ENCODE measurements at regions not wholly inside any gene's neighbourhood (a gene's known extent, or its start where the extent isn't known, plus 50 kb on each side); places are given as distances from the start of the nearest gene placed in this dataset.

DNA sequence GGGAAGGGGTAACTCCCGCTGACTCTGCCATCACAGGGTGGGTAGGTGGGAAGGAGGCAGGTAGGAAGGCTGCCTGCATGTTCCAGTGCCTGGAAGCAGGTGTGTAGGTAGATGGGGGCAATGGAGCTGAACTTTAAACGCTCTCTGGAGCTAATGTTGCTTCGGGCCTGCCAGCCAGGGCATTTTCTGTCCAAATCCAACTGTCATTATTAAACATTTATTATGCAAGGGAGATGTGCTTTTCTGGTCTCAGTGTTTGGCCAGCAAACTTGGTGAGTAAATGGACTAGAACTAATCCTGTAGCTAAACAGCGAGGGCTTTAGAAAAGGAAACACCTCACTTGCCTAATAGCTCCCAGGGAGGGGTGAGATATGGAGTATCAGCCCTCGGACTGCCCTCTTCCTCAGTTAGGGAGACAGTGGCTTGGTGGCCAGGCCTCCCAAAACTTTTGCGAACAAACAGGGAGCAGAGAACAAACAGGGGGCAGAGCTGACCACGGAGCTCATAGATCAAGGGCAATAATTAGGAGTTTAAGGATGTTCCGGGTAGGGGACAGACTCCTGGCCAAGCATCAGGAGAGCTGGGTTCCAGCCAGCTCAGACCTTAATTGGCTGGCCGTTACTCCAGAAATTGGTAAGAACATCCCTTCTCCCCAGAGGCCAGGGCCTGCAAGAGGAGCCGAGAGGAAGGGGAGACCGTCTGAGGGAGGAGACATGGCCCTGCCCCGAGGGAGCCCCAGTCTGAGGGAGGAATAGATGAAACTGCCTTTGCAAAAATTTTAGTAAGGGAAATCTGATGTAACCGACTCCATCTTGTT lies 131.1 kb downstream of the VEGFA start:
- Histone ChIP-seq H3K27ac (ENCODE audit: low read depth in 1 of 2, low read length in 1 of 2) (no peak overlapping the region), H3K27me3 (ENCODE audit: control insufficient read depth in 2 of 2, insufficient read depth in 1 of 2, low read length in 1 of 2) (no peaks in the 10 kb centered on the region)

DNA sequence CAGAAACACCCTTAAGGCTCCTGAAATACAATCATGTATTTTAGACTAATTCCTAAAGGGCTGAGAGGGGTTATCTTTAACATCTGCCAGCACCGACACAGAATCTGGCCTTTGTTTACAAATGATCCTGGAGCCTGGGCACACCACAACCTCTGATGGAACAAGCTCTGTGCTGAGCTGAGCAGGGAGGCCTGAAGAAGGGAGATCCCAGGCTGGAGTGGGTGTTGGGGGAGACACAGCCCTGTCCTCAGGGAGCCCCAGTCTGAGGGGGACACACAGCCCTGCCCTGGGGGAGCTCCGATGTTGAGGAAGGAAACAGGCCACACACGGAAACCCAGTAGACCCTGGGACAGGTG lies 130.5 kb downstream of the VEGFA start:
- Histone ChIP-seq H3K36me3 (ENCODE audit: control insufficient read depth in 2 of 2, insufficient read depth in 2 of 2, low read length in 1 of 2) (no peaks in the 10 kb centered on the region), H3K27ac (ENCODE audit: low read depth in 1 of 2, low read length in 1 of 2) (no peak overlapping the region), H3K27me3 (ENCODE audit: control insufficient read depth in 2 of 2, insufficient read depth in 1 of 2, low read length in 1 of 2) (no peaks in the 10 kb centered on the region), H3K9me3 (ENCODE audit: control insufficient read depth in 2 of 2, insufficient read depth in 1 of 2, low read length in 1 of 2) (peaks cover 0 to 3% of the 10 kb centered on the region in 2 donors), H3K4me1 (ENCODE audit: control insufficient read depth in 2 of 2, insufficient read depth in 2 of 2, low read length in 2 of 2) (peaks cover 0 to 8% of the 10 kb centered on the region in 2 donors), H3K4me3 (ENCODE audit: low read length in 2 of 2) (no peak overlapping the region)
- WGBS, result 91% methylated on average over 3 of the region's 3 CpGs
- no peak for DNase-seq (ENCODE audit: low read depth in 6 of 9, low spot score in 9 of 9)

More for the DNA sequence above, 131.1 kb downstream of the VEGFA start:
- H3K4me1 ChIP-seq (ENCODE audit: control insufficient read depth in 2 of 2, insufficient read depth in 2 of 2, low read length in 2 of 2), result peaks cover 0 to 8% of the 10 kb centered on the region in 2 donors
- DNase-seq (ENCODE audit: low read depth in 6 of 9, low spot score in 9 of 9), result no peak
- no peak overlapping the region for H3K4me3 ChIP-seq (ENCODE audit: low read length in 2 of 2)
- peaks cover 0 to 3% of the 10 kb centered on the region in 2 donors for H3K9me3 ChIP-seq (ENCODE audit: control insufficient read depth in 2 of 2, insufficient read depth in 1 of 2, low read length in 1 of 2)
- H3K36me3 ChIP-seq (ENCODE audit: control insufficient read depth in 2 of 2, insufficient read depth in 2 of 2, low read length in 1 of 2), result no peaks in the 10 kb centered on the region
- whole genome bisulfite sequencing, result 94% methylated on average over 13 of the region's 13 CpGs

DNA sequence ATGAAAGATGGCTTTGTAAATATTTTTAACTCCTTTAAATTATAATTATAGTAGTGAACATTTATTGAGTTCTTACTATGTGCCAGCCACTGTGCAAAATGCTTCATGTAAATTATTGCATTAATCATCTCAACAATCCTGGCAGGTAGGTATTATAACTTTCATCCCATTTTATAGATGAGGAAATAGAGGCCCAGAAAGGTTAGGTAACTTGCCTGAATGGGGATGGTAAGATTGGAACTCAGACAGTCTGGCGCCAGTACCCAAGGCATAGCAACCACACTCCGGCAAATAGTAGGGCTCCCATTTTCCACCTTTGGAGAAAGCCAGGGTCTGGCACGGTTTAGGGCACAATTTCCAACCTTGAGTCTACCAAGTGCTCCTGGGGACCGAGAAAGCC lies 129.8 kb downstream of the VEGFA start:
- H3K27ac ChIP-seq (ENCODE audit: low read depth in 1 of 2, low read length in 1 of 2), result no peak overlapping the region
- H3K36me3 ChIP-seq (ENCODE audit: control insufficient read depth in 2 of 2, insufficient read depth in 2 of 2, low read length in 1 of 2), result no peaks in the 10 kb centered on the region
- WGBS, result 97% methylated on average over 4 of the region's 4 CpGs
- no peak for DNase-seq (ENCODE audit: low read depth in 6 of 9, low spot score in 9 of 9)
- peaks cover 0 to 8% of the 10 kb centered on the region in 2 donors for H3K4me1 ChIP-seq (ENCODE audit: control insufficient read depth in 2 of 2, insufficient read depth in 2 of 2, low read length in 2 of 2)
- no peaks in the 10 kb centered on the region for H3K27me3 ChIP-seq (ENCODE audit: control insufficient read depth in 2 of 2, insufficient read depth in 1 of 2, low read length in 1 of 2)
- H3K4me3 ChIP-seq (ENCODE audit: low read length in 2 of 2), result no peak overlapping the region
- peaks cover 0 to 3% of the 10 kb centered on the region in 2 donors for H3K9me3 ChIP-seq (ENCODE audit: control insufficient read depth in 2 of 2, insufficient read depth in 1 of 2, low read length in 1 of 2)

DNA sequence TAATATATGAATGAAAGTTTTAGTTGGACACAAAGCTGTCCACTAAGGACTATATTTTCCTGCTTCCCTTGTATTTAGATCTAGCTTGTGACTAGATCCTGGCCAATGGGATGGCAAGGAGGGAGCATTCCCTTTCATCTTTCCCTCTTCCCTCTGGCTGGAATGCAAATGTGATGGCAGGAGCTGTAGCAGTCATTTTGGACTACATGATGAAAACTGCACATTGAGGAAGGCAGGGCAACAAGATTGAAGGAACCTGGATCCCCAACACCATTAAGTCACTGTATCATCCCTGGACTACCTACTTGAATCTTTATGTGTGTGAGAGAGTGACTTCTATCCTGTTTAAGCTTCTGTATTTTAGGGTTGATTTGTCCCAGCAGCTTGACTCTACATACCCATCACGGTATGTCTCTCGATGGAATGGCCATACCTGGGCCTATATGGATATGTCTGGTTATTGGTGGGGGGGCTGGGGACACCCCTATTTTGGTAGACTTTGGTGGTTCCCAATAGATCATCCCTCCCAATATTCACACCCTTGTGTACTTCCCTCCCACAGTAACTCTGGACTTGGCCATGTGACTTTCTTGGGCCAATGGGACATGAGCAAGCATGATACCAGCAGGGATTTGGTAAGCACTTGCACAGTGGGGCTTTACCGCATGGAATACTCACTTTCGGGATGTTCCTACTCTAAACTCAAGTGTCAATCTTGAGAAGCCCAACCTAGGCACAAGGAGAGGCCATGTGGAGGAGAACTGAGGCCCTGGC lies 128.5 kb downstream of the VEGFA start:
- Histone ChIP-seq H3K9me3 (ENCODE audit: control insufficient read depth in 2 of 2, insufficient read depth in 1 of 2, low read length in 1 of 2) (peaks cover 0 to 3% of the 10 kb centered on the region in 2 donors), H3K27me3 (ENCODE audit: control insufficient read depth in 2 of 2, insufficient read depth in 1 of 2, low read length in 1 of 2) (no peaks in the 10 kb centered on the region), H3K4me1 (ENCODE audit: control insufficient read depth in 2 of 2, insufficient read depth in 2 of 2, low read length in 2 of 2) (peaks cover 0 to 8% of the 10 kb centered on the region in 2 donors), H3K4me3 (ENCODE audit: low read length in 2 of 2) (no peak overlapping the region), H3K36me3 (ENCODE audit: control insufficient read depth in 2 of 2, insufficient read depth in 2 of 2, low read length in 1 of 2) (no peaks in the 10 kb centered on the region), H3K27ac (ENCODE audit: low read depth in 1 of 2, low read length in 1 of 2) (no peak overlapping the region)
- WGBS, result 99% methylated on average over 4 of the region's 4 CpGs
- no peak for DNase-seq (ENCODE audit: low read depth in 6 of 9, low spot score in 9 of 9)

DNA sequence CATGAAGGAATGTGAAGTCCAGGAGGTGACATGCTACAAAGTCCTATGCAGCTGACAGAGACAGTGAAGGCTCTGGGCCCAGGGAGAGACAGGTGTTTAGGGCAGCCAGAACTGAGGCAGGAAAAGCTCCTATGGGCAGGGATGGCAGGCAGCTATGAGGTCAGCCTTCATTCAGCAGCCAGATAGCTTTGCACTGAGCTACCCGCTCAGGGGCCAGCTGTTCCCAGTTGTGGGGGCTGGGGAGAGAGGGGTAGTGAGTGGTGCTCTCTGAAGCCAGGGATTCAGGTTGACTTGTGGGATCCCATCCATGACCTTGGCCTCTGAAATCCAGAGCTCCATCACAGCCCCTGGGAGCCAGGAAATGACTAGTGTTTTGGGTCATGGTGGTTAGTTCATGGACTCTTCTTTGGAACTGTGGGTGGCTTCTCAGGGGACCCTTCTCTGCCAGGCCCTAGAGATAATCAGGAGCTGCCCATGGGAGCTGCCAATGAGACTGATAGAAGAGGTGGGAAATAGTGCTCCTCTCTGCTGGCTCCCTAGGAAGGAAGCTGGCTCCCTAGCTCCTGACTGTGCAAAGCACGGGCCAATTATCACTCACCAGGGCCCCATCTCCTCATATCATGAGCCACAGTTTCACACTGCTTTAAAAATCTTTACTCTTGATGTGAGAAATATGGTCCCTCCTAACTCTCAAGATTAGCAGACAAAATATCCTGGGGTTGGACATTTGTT lies 127.7 kb downstream of the VEGFA start:
- no peaks in the 10 kb centered on the region for H3K36me3 ChIP-seq (ENCODE audit: control insufficient read depth in 2 of 2, insufficient read depth in 2 of 2, low read length in 1 of 2)
- 94% methylated on average over 2 of the region's 2 CpGs for WGBS

DNA sequence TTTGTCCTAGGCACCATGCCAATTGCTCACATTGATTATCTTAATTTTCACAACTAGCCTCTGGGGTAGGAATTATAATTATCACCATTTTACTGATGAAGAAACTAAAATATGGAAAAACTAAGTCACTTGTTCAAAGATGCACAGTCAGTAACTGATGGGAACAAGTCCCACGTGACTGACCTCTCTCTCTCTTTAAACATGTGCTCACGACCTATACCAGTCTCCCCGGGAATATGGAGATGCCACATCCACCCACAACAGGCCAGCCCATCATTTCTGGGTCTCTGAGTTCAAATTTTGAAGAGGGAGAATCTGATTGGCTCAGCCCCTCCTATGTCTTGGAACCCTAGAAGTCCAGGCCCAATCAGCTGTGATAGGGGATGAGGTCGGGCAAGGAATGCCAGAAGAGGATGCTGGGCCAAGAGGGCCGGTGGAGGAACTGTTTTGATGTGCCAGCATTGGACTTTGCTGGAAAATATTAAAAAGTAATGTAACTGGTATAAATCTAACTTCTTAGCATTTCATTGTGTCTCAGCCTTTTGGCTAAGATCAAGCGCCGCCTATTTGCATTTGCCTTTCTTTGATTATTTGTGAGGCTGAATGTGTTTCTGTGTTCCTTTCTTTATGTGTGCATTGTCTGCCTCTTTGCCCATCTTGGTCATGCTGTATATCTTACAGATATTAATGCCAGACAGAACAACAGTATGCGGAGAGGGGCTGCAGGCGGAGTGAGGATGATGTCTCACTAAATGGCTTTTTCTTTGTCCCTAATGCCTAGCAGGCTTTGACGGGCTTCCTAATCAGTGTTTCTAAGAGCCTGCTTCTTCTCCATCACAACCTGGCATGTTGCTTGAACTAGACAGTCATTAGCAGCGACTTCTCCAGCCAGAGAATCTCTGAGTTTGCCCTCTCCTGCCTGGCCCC lies 126.6 kb downstream of the VEGFA start:
- DNase-seq (ENCODE audit: low read depth in 6 of 9, low spot score in 9 of 9), result no peak
- Histone ChIP-seq H3K4me1 (ENCODE audit: control insufficient read depth in 2 of 2, insufficient read depth in 2 of 2, low read length in 2 of 2) (peaks cover 0 to 5% of the 10 kb centered on the region in 2 donors), H3K27ac (ENCODE audit: low read depth in 1 of 2, low read length in 1 of 2) (no peak overlapping the region), H3K9me3 (ENCODE audit: control insufficient read depth in 2 of 2, insufficient read depth in 1 of 2, low read length in 1 of 2) (peaks cover 0 to 3% of the 10 kb centered on the region in 2 donors), H3K27me3 (ENCODE audit: control insufficient read depth in 2 of 2, insufficient read depth in 1 of 2, low read length in 1 of 2) (peaks cover 0 to under 1% of the 10 kb centered on the region in 2 donors), H3K36me3 (ENCODE audit: control insufficient read depth in 2 of 2, insufficient read depth in 2 of 2, low read length in 1 of 2) (no peaks in the 10 kb centered on the region), H3K4me3 (ENCODE audit: low read length in 2 of 2) (no peak overlapping the region)
- WGBS, result 97% methylated on average over 11 of the region's 11 CpGs

More for the DNA sequence above, 127.7 kb downstream of the VEGFA start:
- H3K27me3 ChIP-seq (ENCODE audit: control insufficient read depth in 2 of 2, insufficient read depth in 1 of 2, low read length in 1 of 2), result no peaks in the 10 kb centered on the region
- H3K4me3 ChIP-seq (ENCODE audit: low read length in 2 of 2), result no peak overlapping the region
- H3K4me1 ChIP-seq (ENCODE audit: control insufficient read depth in 2 of 2, insufficient read depth in 2 of 2, low read length in 2 of 2), result peaks cover 0 to 8% of the 10 kb centered on the region in 2 donors
- DNase-seq (ENCODE audit: low read depth in 6 of 9, low spot score in 9 of 9), result no peak
- H3K9me3 ChIP-seq (ENCODE audit: control insufficient read depth in 2 of 2, insufficient read depth in 1 of 2, low read length in 1 of 2), result peaks cover 0 to 3% of the 10 kb centered on the region in 2 donors
- H3K27ac ChIP-seq (ENCODE audit: low read depth in 1 of 2, low read length in 1 of 2), result no peak overlapping the region

DNA sequence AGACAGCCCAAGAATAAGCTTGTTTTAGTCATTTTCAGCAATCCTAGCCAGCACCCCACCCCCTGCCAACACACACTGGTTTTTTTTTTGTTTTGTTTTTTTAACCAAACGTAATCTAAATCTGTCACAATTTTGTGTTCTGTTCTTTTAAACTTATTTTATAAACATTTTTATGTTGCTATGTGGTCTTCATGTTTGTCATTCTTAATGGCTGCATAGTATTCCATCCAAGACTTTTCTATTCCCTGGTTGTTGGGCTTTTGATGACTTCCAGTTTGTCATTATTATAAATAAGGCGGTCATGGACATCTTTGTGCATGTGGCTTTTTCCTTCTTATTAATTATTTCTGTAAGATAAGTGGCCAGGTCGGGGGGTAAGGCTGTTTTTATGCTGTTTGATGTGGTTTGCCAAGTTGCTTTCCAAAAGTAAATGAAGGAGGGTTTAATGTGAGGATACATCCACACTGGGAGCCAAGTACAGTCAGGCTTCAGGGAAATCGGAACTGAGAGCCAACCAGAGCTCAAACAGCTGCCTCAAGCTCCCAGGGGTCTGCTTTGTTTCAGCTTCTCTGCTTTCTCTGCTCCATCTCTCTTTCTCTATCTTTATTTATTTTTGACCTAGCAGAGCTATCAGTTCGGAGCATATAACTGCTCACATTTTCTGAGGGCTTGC lies 125.8 kb downstream of the VEGFA start:
- Histone ChIP-seq H3K27ac (ENCODE audit: low read depth in 1 of 2, low read length in 1 of 2) (no peak overlapping the region), H3K4me1 (ENCODE audit: control insufficient read depth in 2 of 2, insufficient read depth in 2 of 2, low read length in 2 of 2) (peaks cover 3 to 10% of the 10 kb centered on the region in 2 donors), H3K4me3 (ENCODE audit: low read length in 2 of 2) (no peak overlapping the region), H3K36me3 (ENCODE audit: control insufficient read depth in 2 of 2, insufficient read depth in 2 of 2, low read length in 1 of 2) (no peaks in the 10 kb centered on the region), H3K27me3 (ENCODE audit: control insufficient read depth in 2 of 2, insufficient read depth in 1 of 2, low read length in 1 of 2) (peaks cover 0 to 4% of the 10 kb centered on the region in 2 donors), H3K9me3 (ENCODE audit: control insufficient read depth in 2 of 2, insufficient read depth in 1 of 2, low read length in 1 of 2) (peaks cover 0 to 3% of the 10 kb centered on the region in 2 donors)
- DNase-seq (ENCODE audit: low read depth in 6 of 9, low spot score in 9 of 9), result no peak
- WGBS, result 91% methylated on average over 5 of the region's 5 CpGs

DNA sequence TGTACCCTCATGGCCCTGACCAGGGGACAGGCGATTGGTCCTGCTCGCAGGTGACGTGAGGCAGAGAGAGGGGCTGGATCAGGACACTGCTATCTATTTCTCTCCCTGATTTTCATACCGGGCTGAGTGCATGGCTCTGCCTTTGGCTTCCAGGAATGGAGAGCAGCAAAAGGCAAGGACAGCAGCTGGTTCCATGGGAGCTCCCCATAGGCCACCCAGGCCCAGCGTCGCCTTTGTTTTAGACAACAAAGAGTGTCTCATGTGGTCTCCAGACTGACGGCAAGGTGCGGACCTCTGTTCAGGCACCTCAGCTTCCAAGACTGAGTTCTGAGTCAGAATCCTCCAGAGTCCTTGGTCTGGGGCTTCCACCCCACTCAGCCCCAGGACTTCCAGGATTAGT lies 123.1 kb downstream of the VEGFA start:
- Histone ChIP-seq H3K36me3 (ENCODE audit: control insufficient read depth in 2 of 2, insufficient read depth in 2 of 2, low read length in 1 of 2) (no peaks in the 10 kb centered on the region), H3K27me3 (ENCODE audit: control insufficient read depth in 2 of 2, insufficient read depth in 1 of 2, low read length in 1 of 2) (peaks cover 0 to 12% of the 10 kb centered on the region in 2 donors), H3K4me1 (ENCODE audit: control insufficient read depth in 2 of 2, insufficient read depth in 2 of 2, low read length in 2 of 2) (peaks cover 6 to 19% of the 10 kb centered on the region in 2 donors), H3K27ac (ENCODE audit: low read depth in 1 of 2, low read length in 1 of 2) (no peak overlapping the region), H3K9me3 (ENCODE audit: control insufficient read depth in 2 of 2, insufficient read depth in 1 of 2, low read length in 1 of 2) (peaks cover 0 to 3% of the 10 kb centered on the region in 2 donors), H3K4me3 (ENCODE audit: low read length in 2 of 2) (no peak overlapping the region)
- DNase-seq (ENCODE audit: low read depth in 6 of 9, low spot score in 9 of 9), result no peak
- 87% methylated on average over 8 of the region's 8 CpGs for WGBS

All from thymus (tissue), 11 donors.